ENCODE measurements at regions not wholly inside any gene's neighbourhood (a gene's known extent, or its start where the extent isn't known, plus 50 kb on each side); places are given as distances from the start of the nearest gene placed in this dataset.
"Not testable (repeated sequence)": the region's sequence is repeated elsewhere in the genome, so short reads cannot be mapped to it uniquely, and the experiment has no call there.

DNA sequence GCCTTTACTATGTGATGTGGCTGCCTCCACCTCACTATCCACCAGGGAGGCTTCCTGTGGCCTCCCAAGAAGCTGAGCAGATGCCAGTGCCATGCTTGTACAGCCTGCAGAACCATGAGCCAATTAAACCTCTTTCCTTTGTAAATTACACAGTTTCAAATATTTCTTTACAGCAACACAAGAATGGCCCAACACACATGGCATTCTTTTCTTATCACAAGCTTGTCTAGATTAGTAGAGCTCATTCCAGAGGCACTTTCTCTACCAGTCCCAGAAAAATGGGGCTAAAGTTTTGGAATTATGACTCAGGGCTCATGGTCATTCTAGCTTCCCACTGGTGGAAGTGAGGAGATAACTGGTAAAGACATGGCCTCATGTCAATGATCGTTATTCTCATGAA is 655.2 kb downstream of the LMO4 start:
- H3K9me3 ChIP-seq = no peaks in the 10 kb centered on the region
- no peak overlapping the region for H3K4me3 ChIP-seq
- intact Hi-C loops (cut with DNase I) = no loop called here
- TF ChIP-seq, protein P1, sequence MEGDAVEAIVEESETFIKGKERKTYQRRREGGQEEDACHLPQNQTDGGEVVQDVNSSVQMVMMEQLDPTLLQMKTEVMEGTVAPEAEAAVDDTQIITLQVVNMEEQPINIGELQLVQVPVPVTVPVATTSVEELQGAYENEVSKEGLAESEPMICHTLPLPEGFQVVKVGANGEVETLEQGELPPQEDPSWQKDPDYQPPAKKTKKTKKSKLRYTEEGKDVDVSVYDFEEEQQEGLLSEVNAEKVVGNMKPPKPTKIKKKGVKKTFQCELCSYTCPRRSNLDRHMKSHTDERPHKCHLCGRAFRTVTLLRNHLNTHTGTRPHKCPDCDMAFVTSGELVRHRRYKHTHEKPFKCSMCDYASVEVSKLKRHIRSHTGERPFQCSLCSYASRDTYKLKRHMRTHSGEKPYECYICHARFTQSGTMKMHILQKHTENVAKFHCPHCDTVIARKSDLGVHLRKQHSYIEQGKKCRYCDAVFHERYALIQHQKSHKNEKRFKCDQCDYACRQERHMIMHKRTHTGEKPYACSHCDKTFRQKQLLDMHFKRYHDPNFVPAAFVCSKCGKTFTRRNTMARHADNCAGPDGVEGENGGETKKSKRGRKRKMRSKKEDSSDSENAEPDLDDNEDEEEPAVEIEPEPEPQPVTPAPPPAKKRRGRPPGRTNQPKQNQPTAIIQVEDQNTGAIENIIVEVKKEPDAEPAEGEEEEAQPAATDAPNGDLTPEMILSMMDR (IDR thresholded peaks at IDR 0.05) = no peak
- TF ChIP-seq POLR2A (IDR thresholded peaks at IDR 0.05) (no peak), POLR2AphosphoS5 (IDR thresholded peaks at IDR 0.05; ENCODE audit: insufficient read depth in 1 of 2, low read depth in 1 of 2) (no peak)
- DNase-seq (ENCODE audit: extremely low spot score in 2 of 2) = no peak
- no peak overlapping the region for H3K27ac ChIP-seq
- H3K4me1 ChIP-seq = no peaks in the 10 kb centered on the region
- no peaks in the 10 kb centered on the region for H3K27me3 ChIP-seq
- no peaks in the 10 kb centered on the region for H3K36me3 ChIP-seq

DNA sequence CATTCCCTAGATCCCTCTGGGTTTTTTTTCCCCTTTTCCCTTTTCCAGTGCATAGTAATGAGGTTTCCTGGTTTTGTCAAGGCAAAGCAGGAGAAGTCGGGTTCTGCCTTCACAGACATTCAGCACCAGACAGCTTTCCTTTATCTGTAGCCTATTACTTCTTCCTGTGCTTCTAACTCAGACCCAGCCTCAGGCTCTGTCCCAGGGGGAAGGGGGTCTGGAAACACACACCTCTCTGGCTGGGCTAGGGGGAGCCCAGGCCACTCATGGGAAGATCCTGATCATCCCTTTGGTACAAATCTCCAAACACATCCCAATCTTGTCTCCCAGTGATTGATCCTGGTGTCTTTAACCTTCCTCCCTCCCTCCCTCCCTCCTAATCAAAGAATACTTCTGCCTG is 656.4 kb downstream of the LMO4 start:
- intact Hi-C loops (cut with DNase I) = no loop called here
- no peak for DNase-seq (ENCODE audit: extremely low spot score in 2 of 2)
- Histone ChIP-seq H3K4me3 (no peak overlapping the region), H3K27ac (no peak overlapping the region), H3K36me3 (no peaks in the 10 kb centered on the region), H3K27me3 (no peaks in the 10 kb centered on the region), H3K4me1 (no peaks in the 10 kb centered on the region), H3K9me3 (no peaks in the 10 kb centered on the region)
- TF ChIP-seq, protein P1 (IDR thresholded peaks at IDR 0.05) = no peak
- no peak for TF ChIP-seq POLR2A (IDR thresholded peaks at IDR 0.05)
- no peak for TF ChIP-seq POLR2AphosphoS5 (IDR thresholded peaks at IDR 0.05; ENCODE audit: insufficient read depth in 1 of 2, low read depth in 1 of 2)

DNA sequence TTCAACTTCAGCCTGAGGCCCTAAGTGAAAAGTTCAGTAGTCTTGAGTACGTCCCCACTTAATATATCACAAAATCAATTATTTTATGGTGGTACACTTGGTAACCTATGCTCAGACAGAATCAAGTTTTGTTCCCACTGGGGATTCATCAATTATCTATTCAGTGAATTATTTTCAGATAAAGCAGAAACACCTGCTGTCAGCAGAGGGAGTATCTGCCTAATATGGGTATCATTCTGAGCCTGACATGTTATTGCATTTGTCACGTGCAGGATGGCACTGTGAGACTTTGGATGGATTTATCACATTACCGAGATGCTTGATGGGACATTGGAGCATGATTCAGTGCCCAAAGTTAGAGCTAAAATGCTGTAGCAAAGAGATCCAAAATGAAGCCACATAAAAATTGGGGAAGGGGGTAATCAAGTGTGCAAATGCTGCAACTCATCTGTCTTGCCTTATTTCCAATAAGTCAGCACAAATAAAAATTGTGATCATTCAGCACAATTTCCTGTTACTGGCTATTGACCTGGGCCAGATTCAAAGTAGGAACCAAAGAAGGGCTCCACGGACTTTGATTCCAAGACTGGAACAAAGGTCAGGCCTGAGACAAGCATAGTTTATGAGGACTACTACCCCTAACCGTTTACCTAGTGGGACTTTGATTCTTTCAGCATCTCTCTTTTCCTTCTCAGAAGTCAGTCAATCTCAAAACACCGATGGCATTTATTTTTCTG is 657.6 kb downstream of the LMO4 start:
- intact Hi-C loops (cut with DNase I) = no loop called here
- TF ChIP-seq POLR2A (IDR thresholded peaks at IDR 0.05) = no peak
- DNase-seq (ENCODE audit: extremely low spot score in 2 of 2) = no peak
- Histone ChIP-seq H3K27me3 (no peaks in the 10 kb centered on the region), H3K9me3 (no peaks in the 10 kb centered on the region), H3K4me1 (no peaks in the 10 kb centered on the region), H3K27ac (no peak overlapping the region), H3K36me3 (no peaks in the 10 kb centered on the region), H3K4me3 (no peak overlapping the region)

DNA sequence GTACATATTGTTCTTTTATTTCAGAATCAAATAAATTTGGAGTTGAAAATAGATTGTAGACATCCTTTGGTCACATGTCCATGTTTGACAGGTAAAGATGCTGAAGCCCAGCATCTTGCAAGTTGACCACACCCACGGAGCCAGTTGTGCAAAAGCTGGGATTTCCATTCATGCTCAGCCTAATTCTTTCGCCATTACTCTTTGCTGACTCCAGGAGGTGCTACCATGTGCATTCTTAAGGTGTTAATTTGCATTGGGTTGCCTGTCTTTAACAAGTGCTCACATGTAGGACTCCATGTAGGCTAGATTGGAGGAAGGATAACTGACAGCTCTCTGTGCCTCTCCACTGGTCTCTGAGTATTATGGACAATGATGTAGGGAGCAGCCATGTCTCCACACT is 660.7 kb downstream of the LMO4 start:
- no peak overlapping the region for H3K4me3 ChIP-seq
- TF ChIP-seq, protein P1 (IDR thresholded peaks at IDR 0.05) = no peak
- TF ChIP-seq POLR2AphosphoS5 (IDR thresholded peaks at IDR 0.05; ENCODE audit: insufficient read depth in 1 of 2, low read depth in 1 of 2) (no peak), POLR2A (IDR thresholded peaks at IDR 0.05) (no peak)
- DNase-seq (ENCODE audit: extremely low spot score in 2 of 2) = no peak
- no peaks in the 10 kb centered on the region for H3K4me1 ChIP-seq
- H3K27ac ChIP-seq = no peak overlapping the region
- no peaks in the 10 kb centered on the region for H3K27me3 ChIP-seq
- H3K36me3 ChIP-seq = no peaks in the 10 kb centered on the region
- intact Hi-C loops (cut with DNase I) = no loop called here
- H3K9me3 ChIP-seq = no peaks in the 10 kb centered on the region

DNA sequence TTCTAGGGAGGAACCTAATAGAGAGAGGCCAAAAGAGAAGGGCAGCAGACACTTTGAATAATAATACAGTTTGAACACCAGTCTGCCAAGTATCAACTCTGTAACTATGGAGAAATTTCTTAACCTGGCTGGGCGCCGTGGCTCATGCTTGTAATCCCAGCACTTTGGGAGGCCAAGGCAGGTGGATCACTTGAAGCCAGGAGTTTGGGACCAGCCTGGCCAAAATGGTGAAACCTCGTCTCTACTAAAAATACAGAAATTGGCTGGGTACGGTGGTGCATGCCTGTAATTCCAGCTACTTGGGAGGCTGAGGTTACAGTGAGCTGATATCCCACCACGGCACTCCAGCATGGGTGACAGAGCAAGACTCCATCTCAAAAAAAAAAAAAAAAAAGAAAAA is 663.9 kb downstream of the LMO4 start:
- H3K4me1 ChIP-seq; H3K4me3 ChIP-seq; H3K9me3 ChIP-seq; DNase-seq (ENCODE audit: extremely low spot score in 2 of 2); H3K27ac ChIP-seq; H3K36me3 ChIP-seq; intact Hi-C loops (cut with DNase I); H3K27me3 ChIP-seq: not testable (repeated sequence)

DNA sequence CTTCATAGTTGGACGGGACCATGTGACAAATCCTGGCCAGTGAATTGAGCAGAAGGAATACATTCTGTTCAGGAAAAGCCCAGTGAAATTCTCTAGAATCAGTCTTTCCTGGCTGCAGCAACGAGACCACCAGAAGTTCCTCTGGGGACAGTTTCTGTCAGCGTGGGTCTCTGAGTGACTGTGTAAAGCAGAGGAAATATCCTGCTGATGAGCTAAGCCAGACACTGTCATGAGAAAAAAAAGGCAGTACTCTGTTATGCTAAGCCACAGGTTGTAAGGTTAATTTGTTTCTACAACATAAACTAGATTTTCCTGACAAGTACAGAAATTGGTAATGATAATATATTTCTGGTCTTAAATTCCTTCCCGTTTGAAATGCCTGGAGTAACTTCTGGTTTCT is 664.4 kb downstream of the LMO4 start:
- Histone ChIP-seq H3K4me1 (no peaks in the 10 kb centered on the region), H3K4me3 (no peak overlapping the region), H3K27ac (no peak overlapping the region), H3K9me3 (no peaks in the 10 kb centered on the region), H3K36me3 (no peaks in the 10 kb centered on the region), H3K27me3 (no peaks in the 10 kb centered on the region)
- intact Hi-C loops (cut with DNase I) = no loop called here
- no peak for DNase-seq (ENCODE audit: extremely low spot score in 2 of 2)
- no peak for TF ChIP-seq POLR2A (IDR thresholded peaks at IDR 0.05)
- TF ChIP-seq, protein P1 (IDR thresholded peaks at IDR 0.05) = no peak
- no peak for TF ChIP-seq POLR2AphosphoS5 (IDR thresholded peaks at IDR 0.05; ENCODE audit: insufficient read depth in 1 of 2, low read depth in 1 of 2)
